Aorta (tissue), 5 donors: ENCODE measurements at regions not wholly inside any gene's neighbourhood (a gene's known extent, or its start where the extent isn't known, plus 50 kb on each side); places are given as distances from the start of the nearest gene placed in this dataset.

Source experiments
- ATAC-seq: fragments of 200-7000 bp; cut with Tn5 transposase; one replicate; pipeline ENCODE4 v1.9.1; 2022; ENCODE audit warnings: moderate library complexity; ENCODE audit not compliant: low FRiP score
- DNase-seq, 2 donors: peaks; one replicate each; pipeline ENCODE4 v3.0.0-alpha.2; 2020
- H3K27ac ChIP-seq, 2 donors: one replicate each; pipeline ENCODE4 v1.5.1; 2013; ENCODE audit warnings: low read length in 2 of 2, mild to moderate bottlenecking in 2 of 2, moderate library complexity in 2 of 2, control low read depth in 1 of 2, inconsistent platforms in 1 of 2, low read depth in 1 of 2
- H3K27me3 ChIP-seq, 2 donors: one replicate each; pipeline ENCODE4 v1.6.1; 2013; ENCODE audit warnings: control low read depth in 1 of 2, low read length in 1 of 2, mild to moderate bottlenecking in 1 of 2, moderate library complexity in 1 of 2; ENCODE audit not compliant: insufficient read depth in 2 of 2, control insufficient read depth in 1 of 2
- H3K36me3 ChIP-seq, 2 donors: one replicate each; pipeline ENCODE4 v1.6.1; 2013; ENCODE audit warnings: control low read depth in 1 of 2, low read length in 1 of 2, mild to moderate bottlenecking in 1 of 2; ENCODE audit not compliant: insufficient read depth in 2 of 2, control insufficient read depth in 1 of 2
- H3K4me1 ChIP-seq, 2 donors: one replicate each; pipeline ENCODE4 v1.6.1; 2013; ENCODE audit warnings: low read length in 2 of 2, control low read depth in 1 of 2, mild to moderate bottlenecking in 1 of 2, moderate library complexity in 1 of 2; ENCODE audit not compliant: insufficient read depth in 2 of 2, control insufficient read depth in 1 of 2
- H3K4me3 ChIP-seq, 2 donors: one replicate each; pipeline ENCODE4 v1.5.1; 2013; ENCODE audit warnings: low read length in 2 of 2, control low read depth in 1 of 2, mild to moderate bottlenecking in 1 of 2
- H3K9me3 ChIP-seq: one replicate; pipeline ENCODE4 v1.6.1; 2013; ENCODE audit warnings: mild to moderate bottlenecking, low read length; ENCODE audit not compliant: control insufficient read depth
- WGBS, 2 donors: extraction: QIAGEN DNeasy Blood & Tissue Kit; methylation state at CpG; one replicate each; pipeline ENCODE4 v1.1.7; 2013; 5-methylcytosine and 5-hydroxymethylcytosine counted together
- intact Hi-C, 2 donors: fragments of 100-400 bp; cut with DNase I; formaldehyde crosslinking; loops; one replicate each; pipeline versions ENCODE4 v1.14.2 to v1.15.0; 2022
- donor health status: healthy with polysubstance abuse.
- donor health status: Bipolar disorder and iron deficiency.
- donor health status: DM: no; HTN: no; CAD: no.
- donor health status: DM: no; HTN: no; CAD: no.
- donor health status: DM: yes; HTN: yes; CAD: no.

DNA sequence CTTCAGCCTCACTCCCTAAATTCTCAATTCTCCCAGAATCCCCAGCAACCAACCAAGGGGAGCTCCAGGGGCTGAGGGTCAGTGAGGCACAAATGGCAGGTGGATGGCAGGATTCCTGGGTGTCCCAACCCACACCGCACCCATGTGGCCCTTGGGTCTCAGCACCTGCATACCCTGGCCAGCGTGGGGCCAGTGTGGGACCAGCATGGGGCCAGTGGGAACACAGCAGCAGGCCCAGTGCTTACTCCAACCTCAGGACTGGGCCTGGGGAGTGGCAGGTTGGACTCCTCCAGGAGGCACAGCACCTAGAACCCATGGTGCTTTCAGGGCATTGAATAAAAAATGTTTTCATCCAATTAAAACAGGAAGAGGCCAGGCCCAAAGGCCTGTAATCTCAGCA lies 202.0 kb downstream of the TSHZ3 start:
- Histone ChIP-seq H3K4me1 (no peaks in the 10 kb centered on the region), H3K4me3 (no peak overlapping the region), H3K9me3 (no peaks in the 10 kb centered on the region), H3K27me3 (no peaks in the 10 kb centered on the region), H3K36me3 (no peaks in the 10 kb centered on the region), H3K27ac (no peak overlapping the region)
- 91% methylated on average over 2 of the region's 2 CpGs for WGBS, 2 donors
- ATAC-seq (no peak), DNase-seq (no peak)
- intact Hi-C loops = no loop called here

- intact Hi-C loops = no loop called here
- Histone ChIP-seq H3K27ac (no peak overlapping the region), H3K36me3 (no peaks in the 10 kb centered on the region), H3K27me3 (no peaks in the 10 kb centered on the region), H3K4me1 (no peaks in the 10 kb centered on the region), H3K4me3 (no peak overlapping the region), H3K9me3 (no peaks in the 10 kb centered on the region)
- 75 to 79% methylated on average over 16 of the region's 16 CpGs for WGBS, 2 donors
- no peak for ATAC-seq
- DNase-seq = no peak
Observed at GRCh38 chr19:31146546-31147183, 202.6 kb downstream of the TSHZ3 start.

- Histone ChIP-seq H3K27ac (no peak overlapping the region), H3K4me3 (no peak overlapping the region), H3K4me1 (no peaks in the 10 kb centered on the region), H3K36me3 (no peaks in the 10 kb centered on the region), H3K9me3 (no peaks in the 10 kb centered on the region), H3K27me3 (no peaks in the 10 kb centered on the region)
- DNase-seq (no peak), ATAC-seq (no peak)
- intact Hi-C loops = no loop called here
- 36 to 49% methylated on average over 13 of the region's 13 CpGs for WGBS, 2 donors
Observed at GRCh38 chr19:31146015-31146414, 203.2 kb downstream of the TSHZ3 start.

GRCh38 chr19:31145007-31145406 lies 204.2 kb downstream of the TSHZ3 start:
- 43 to 54% methylated on average over 7 of the region's 7 CpGs for WGBS, 2 donors
- no peak for DNase-seq
- H3K27me3 ChIP-seq = no peaks in the 10 kb centered on the region
- no peak overlapping the region for H3K27ac ChIP-seq
- no peaks in the 10 kb centered on the region for H3K9me3 ChIP-seq
- intact Hi-C loops = no loop called here
- no peak for ATAC-seq
- H3K4me1 ChIP-seq = no peaks in the 10 kb centered on the region
- H3K36me3 ChIP-seq = no peaks in the 10 kb centered on the region
- H3K4me3 ChIP-seq = no peak overlapping the region

DNA sequence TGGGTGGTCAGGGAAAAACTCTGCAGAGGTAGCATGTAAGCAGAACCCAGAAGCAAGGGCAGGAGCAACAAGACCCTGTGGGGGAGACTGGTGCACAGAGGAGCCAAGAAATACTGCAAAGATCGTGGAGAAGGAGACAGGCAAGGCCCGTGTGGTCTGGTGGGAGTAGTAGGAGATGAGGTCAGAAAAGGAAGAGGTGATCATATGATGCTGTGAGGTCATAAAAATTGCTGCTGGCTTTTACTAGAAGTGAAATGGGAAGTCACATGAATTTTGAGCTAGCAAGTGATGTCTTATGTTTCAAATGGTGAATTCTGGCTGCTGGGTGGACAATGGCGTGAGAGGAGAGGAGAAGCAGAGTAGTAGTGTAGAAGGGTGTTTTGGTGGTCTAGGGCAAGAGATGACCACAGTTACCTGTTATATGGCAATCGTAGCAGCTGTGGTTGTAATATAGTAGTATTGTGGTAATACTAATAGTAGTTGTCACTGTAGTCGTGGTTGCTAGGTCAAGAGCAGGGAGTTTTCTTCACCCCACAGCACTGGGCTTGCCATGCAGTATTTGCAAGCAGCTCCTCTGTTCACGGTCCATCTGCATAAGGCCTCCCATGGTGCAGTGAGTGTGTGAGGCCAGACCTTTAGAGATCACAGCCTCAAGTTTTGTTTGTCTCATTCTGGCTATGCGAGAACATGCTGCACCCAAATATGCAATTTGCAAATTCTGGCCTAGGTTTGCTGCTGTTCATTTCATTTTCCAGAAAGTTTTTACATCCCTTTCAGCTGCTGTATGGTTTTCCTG lies 205.0 kb downstream of the TSHZ3 start:
- H3K27ac ChIP-seq = no peak overlapping the region
- no peaks in the 10 kb centered on the region for H3K36me3 ChIP-seq
- DNase-seq (no peak), ATAC-seq (no peak)
- no peak overlapping the region for H3K4me3 ChIP-seq
- H3K27me3 ChIP-seq = peaks cover 0 to 2% of the 10 kb centered on the region in 2 donors
- intact Hi-C loops = no loop called here
- peaks cover 0 to 3% of the 10 kb centered on the region in 2 donors for H3K4me1 ChIP-seq
- no peaks in the 10 kb centered on the region for H3K9me3 ChIP-seq
- 79 to 84% methylated on average over 7 of the region's 7 CpGs for WGBS, 2 donors

DNA sequence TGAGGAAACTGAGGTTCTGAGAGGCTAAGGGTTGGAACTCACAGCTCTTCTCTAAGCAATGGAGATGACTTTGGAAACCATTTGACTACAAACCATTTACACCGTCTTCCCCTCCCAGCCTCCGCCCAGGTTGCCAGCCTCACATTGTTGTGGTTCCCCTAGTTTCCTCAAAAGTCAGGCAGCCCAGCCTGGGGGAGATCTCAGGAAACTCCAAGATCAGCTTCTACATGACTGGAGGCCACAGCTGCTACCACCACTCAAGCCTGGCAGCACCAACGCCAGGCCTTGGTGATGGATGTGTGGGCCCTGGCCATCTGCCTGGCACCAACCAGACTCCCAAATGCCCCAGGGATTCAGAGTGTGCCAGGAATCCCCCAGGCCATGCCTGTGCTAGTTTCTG lies 207.9 kb downstream of the TSHZ3 start:
- no peak overlapping the region for H3K27ac ChIP-seq
- 71 to 83% methylated on average over 3 of the region's 3 CpGs for WGBS, 2 donors
- no peaks in the 10 kb centered on the region for H3K9me3 ChIP-seq
- no peak for DNase-seq
- no peaks in the 10 kb centered on the region for H3K36me3 ChIP-seq
- no peak overlapping the region for H3K4me3 ChIP-seq
- peaks cover 0 to 3% of the 10 kb centered on the region in 2 donors for H3K4me1 ChIP-seq
- intact Hi-C loops = no loop called here
- peaks cover 0 to 2% of the 10 kb centered on the region in 2 donors for H3K27me3 ChIP-seq
- no peak for ATAC-seq

DNA sequence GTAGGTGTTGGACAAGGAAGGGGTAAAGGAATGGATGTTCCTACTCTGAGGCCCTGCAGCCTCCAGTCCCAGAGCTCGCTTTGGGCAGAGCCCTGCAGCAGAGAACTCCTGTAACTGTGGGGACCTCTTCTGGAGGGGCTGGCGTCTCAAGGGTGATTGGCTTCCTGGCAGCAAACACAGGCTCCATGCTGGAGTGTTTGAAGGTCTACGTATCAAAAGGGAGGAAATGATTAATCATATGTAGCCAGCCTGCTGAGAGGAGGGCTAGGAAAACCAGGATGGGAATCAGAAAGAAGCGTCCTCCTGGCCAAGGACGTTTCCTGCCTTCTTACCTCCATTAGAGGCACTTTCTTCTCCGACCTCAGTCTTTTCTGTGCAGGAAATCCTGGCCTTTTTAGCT lies 208.5 kb downstream of the TSHZ3 start:
- DNase-seq = no peak
- Histone ChIP-seq H3K4me3 (no peak overlapping the region), H3K36me3 (no peaks in the 10 kb centered on the region), H3K27ac (no peak overlapping the region), H3K4me1 (peaks cover 0 to 3% of the 10 kb centered on the region in 2 donors), H3K27me3 (peaks cover 0 to 2% of the 10 kb centered on the region in 2 donors), H3K9me3 (no peaks in the 10 kb centered on the region)
- no peak for ATAC-seq
- WGBS, 2 donors = 28 to 42% methylated on average over 6 of the region's 6 CpGs
- intact Hi-C loops = no loop called here

DNA sequence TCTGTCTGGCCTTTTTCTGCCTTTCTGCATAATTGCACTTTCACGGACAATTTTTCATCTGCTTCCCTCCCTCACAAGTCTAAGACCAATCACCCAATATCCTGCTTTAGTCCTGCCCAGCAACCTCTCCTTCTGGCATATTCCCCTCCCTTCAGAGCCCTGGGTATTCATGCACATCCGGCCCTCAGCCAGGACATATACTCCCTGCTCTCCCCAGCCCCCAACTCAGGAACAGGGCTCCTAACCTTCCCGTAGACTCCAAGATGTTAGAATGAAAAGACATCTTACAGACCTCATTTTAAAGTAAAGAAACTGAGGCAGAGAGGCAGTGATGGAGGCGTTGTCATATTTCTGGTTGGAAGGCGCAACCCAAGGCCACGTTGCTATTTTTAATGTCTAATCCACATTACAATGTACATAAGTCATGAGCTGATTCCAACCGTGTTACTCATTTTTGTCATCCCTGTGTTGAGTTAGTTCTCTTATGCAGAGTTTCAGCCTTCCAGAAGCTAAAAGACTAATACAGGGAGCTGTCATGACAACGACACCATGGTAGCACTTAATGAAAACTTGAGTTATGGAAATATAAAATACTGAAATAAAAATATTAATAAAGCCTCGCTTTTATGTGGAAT lies 209.2 kb downstream of the TSHZ3 start:
- Histone ChIP-seq H3K4me1 (peaks cover 0 to 3% of the 10 kb centered on the region in 2 donors), H3K27me3 (peaks cover 0 to 2% of the 10 kb centered on the region in 2 donors), H3K36me3 (no peaks in the 10 kb centered on the region), H3K9me3 (no peaks in the 10 kb centered on the region), H3K4me3 (no peak overlapping the region), H3K27ac (no peak overlapping the region)
- intact Hi-C loops = no loop called here
- no peak for DNase-seq
- 26 to 32% methylated on average over 9 of the region's 9 CpGs for WGBS, 2 donors
- ATAC-seq = no peak
